Loucy (cell line): ENCODE measurements at regions not wholly inside any gene's neighbourhood (a gene's known extent, or its start where the extent isn't known, plus 50 kb on each side); places are given as distances from the start of the nearest gene placed in this dataset.

ENCODE experiments used
- H2AFZ ChIP-seq: fragments of 200-600 bp; sonication (generic); 2 replicates; pipeline ENCODE4 v1.6.0; 2016; ENCODE audit warnings: antibody characterized with exemption, mild to moderate bottlenecking, low read length, moderate library complexity
- H3F3A ChIP-seq: fragments of 200-600 bp; 2 replicates; pipeline ENCODE4 v1.6.0; 2016; ENCODE audit warnings: antibody characterized with exemption, low read depth, mild to moderate bottlenecking
- H3K27me3 ChIP-seq: fragments of 200-600 bp; sonication (generic); 2 replicates; pipeline ENCODE4 v1.6.1; 2014; ENCODE audit warnings: low read length, mild to moderate bottlenecking; ENCODE audit not compliant: insufficient read depth, poor library complexity, severe bottlenecking
- H3K36me3 ChIP-seq: fragments of 200-600 bp; sonication (generic); 2 replicates; pipeline ENCODE4 v1.6.1; 2016; ENCODE audit warnings: low read length; ENCODE audit not compliant: insufficient read depth
- H3K4me1 ChIP-seq: fragments of 200-600 bp; sonication (generic); 2 replicates; pipeline ENCODE4 v1.5.1; 2014; ENCODE audit warnings: low read length, mild to moderate bottlenecking; ENCODE audit not compliant: insufficient read depth, poor library complexity, severe bottlenecking
- H3K4me2 ChIP-seq: fragments of 200-600 bp; sonication (generic); 2 replicates; pipeline ENCODE4 v1.6.0; 2014; ENCODE audit warnings: antibody characterized with exemption, low read length, low read depth, mild to moderate bottlenecking; ENCODE audit not compliant: poor library complexity, severe bottlenecking
- H3K4me3 ChIP-seq: fragments of 200-600 bp; sonication (generic); 2 replicates; pipeline ENCODE4 v1.5.1; 2014; ENCODE audit warnings: low read length, mild to moderate bottlenecking, mixed read lengths; ENCODE audit not compliant: poor library complexity, severe bottlenecking
- H3K79me2 ChIP-seq: fragments of 200-600 bp; sonication (generic); 2 replicates; pipeline ENCODE4 v1.6.1; 2014; ENCODE audit warnings: low read length; ENCODE audit not compliant: insufficient read depth
- H3K9ac ChIP-seq: fragments of 200-600 bp; sonication (generic); 2 replicates; pipeline ENCODE4 v1.6.0; 2014; ENCODE audit warnings: mild to moderate bottlenecking, low read depth, low read length, moderate library complexity; ENCODE audit not compliant: poor library complexity, severe bottlenecking
- H3K9me2 ChIP-seq: fragments of 200-600 bp; sonication (generic); replicated peaks from 2 replicates; pipeline ENCODE4 v1.6.1; 2016; ENCODE audit warnings: low read depth, low read length, mixed read lengths
- H3K9me3 ChIP-seq: fragments of 200-600 bp; sonication (generic); 2 replicates; pipeline ENCODE4 v1.6.1; 2014; ENCODE audit warnings: mild to moderate bottlenecking, antibody characterized with exemption, low read length, low read depth; ENCODE audit not compliant: insufficient read depth
- H4K20me1 ChIP-seq: fragments of 200-600 bp; sonication (generic); 2 replicates; pipeline ENCODE4 v1.6.0; 2014; ENCODE audit warnings: antibody characterized with exemption, low read length, mild to moderate bottlenecking; ENCODE audit not compliant: insufficient read depth, poor library complexity, severe bottlenecking
- CTCF ChIP-seq: fragments of 200-600 bp; sonication (generic); conservative IDR thresholded peaks from 2 replicates; pipeline ENCODE4 v1.5.1; 2014; ENCODE audit warnings: mild to moderate bottlenecking, antibody characterized with exemption, low read length
- EZH2phosphoT487 ChIP-seq: fragments of 200-600 bp; IDR thresholded peaks from 2 replicates; pipeline ENCODE4 v1.6.1; 2018; ENCODE audit warnings: antibody characterized with exemption, mild to moderate bottlenecking, moderate library complexity, borderline replicate concordance

GRCh38 chr4:171169396-171169795 lies 643.8 kb upstream of the GALNTL6 start:
- H3K4me1 ChIP-seq: no peaks in the 10 kb centered on the region
- TF ChIP-seq EZH2phosphoT487 (no peak), CTCF (no peak)
- H3K27me3 ChIP-seq: no peaks in the 10 kb centered on the region
- H3K9me3 ChIP-seq: no peaks in the 10 kb centered on the region
- H3K79me2 ChIP-seq: no peaks in the 10 kb centered on the region
- H3F3A ChIP-seq: no peaks in the 10 kb centered on the region
- no peaks in the 10 kb centered on the region for H3K9me2 ChIP-seq
- H3K4me3 ChIP-seq: no peak overlapping the region
- H4K20me1 ChIP-seq: no peaks in the 10 kb centered on the region
- H2AFZ ChIP-seq: no peak overlapping the region
- H3K4me2 ChIP-seq: no peak overlapping the region
- H3K9ac ChIP-seq: no peak overlapping the region
- no peaks in the 10 kb centered on the region for H3K36me3 ChIP-seq

- no peak for TF ChIP-seq EZH2phosphoT487
- no peak for TF ChIP-seq CTCF
- no peak overlapping the region for H3K4me3 ChIP-seq
- no peaks in the 10 kb centered on the region for H3K79me2 ChIP-seq
Measured at GRCh38 chr4:171162478-171162877, 650.7 kb upstream of the GALNTL6 start.

GRCh38 chr4:171157462-171158082 lies 655.6 kb upstream of the GALNTL6 start:
- Histone ChIP-seq H3K4me3 (no peak overlapping the region), H3K9me3 (no peaks in the 10 kb centered on the region), H3K79me2 (no peaks in the 10 kb centered on the region), H3F3A (no peaks in the 10 kb centered on the region), H3K4me2 (no peak overlapping the region), H2AFZ (no peak overlapping the region), H3K4me1 (no peaks in the 10 kb centered on the region), H3K9ac (no peak overlapping the region), H3K27me3 (no peaks in the 10 kb centered on the region), H3K36me3 (no peaks in the 10 kb centered on the region), H4K20me1 (no peaks in the 10 kb centered on the region), H3K9me2 (no peaks in the 10 kb centered on the region)
- TF ChIP-seq EZH2phosphoT487 (no peak), CTCF (no peak)

More at GRCh38 chr4:171162478-171162877, 650.7 kb upstream of the GALNTL6 start:
- Histone ChIP-seq H2AFZ (no peak overlapping the region), H3K9ac (no peak overlapping the region), H3K9me3 (no peaks in the 10 kb centered on the region), H3K4me2 (no peak overlapping the region), H3K9me2 (no peaks in the 10 kb centered on the region), H3K4me1 (no peaks in the 10 kb centered on the region), H4K20me1 (no peaks in the 10 kb centered on the region), H3K36me3 (no peaks in the 10 kb centered on the region), H3F3A (no peaks in the 10 kb centered on the region), H3K27me3 (no peaks in the 10 kb centered on the region)
